ENCODE measurements at regions not wholly inside any gene's neighbourhood (a gene's known extent, or its start where the extent isn't known, plus 50 kb on each side); places are given as distances from the start of the nearest gene placed in this dataset.

DNA sequence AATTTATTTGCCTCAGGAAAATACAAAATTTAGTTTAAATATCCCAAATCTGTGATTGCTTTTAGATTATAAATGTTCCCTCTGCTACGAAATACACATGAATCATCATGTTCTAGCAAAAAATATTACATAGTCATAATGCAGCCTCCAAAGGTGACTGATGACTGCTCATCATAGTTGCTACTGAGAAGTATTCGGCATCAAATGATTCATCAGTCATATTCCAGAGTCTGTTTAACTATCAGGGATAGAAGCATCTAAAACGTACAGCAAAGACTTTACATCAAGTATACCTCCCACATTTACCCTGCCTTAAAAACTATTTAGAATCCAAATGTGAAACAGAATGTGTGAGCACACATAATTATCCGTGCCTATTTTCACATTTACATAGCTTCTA is 626.0 kb downstream of the CDH26 start:
- no peaks in the 10 kb centered on the region for H4K20me1 ChIP-seq (ENCODE audit: insufficient read depth, low read length)
- H3K27me3 ChIP-seq (ENCODE audit: insufficient read depth, low read length), result no peaks in the 10 kb centered on the region
- no peak overlapping the region for H3K9ac ChIP-seq (ENCODE audit: low read length)
- H3K9me3 ChIP-seq (ENCODE audit: insufficient read depth, low read depth, low read length), result no peaks in the 10 kb centered on the region
- no peaks in the 10 kb centered on the region for H3K79me2 ChIP-seq (ENCODE audit: insufficient read depth, low read length)
- H3K27ac ChIP-seq (ENCODE audit: low read depth, low read length), result no peak overlapping the region
- no peak overlapping the region for H3K4me3 Mint-ChIP-seq (ENCODE audit: unreplicated experiment)
- DNase-seq (ENCODE audit: low read depth), result no peak
- no peak overlapping the region for H3K4me2 ChIP-seq (ENCODE audit: low read length)
- no peaks in the 10 kb centered on the region for H3K36me3 Mint-ChIP-seq (ENCODE audit: low read depth, unreplicated experiment)
- no peak overlapping the region for H2AFZ ChIP-seq (ENCODE audit: low read depth, low read length)
- H3K9me3 Mint-ChIP-seq (ENCODE audit: unreplicated experiment), result no peaks in the 10 kb centered on the region
- H3K27me3 Mint-ChIP-seq (ENCODE audit: low read depth, unreplicated experiment), result peaks cover 4% of the 10 kb centered on the region
- H3K4me1 Mint-ChIP-seq (ENCODE audit: low read depth, unreplicated experiment), result peaks cover 9% of the 10 kb centered on the region
- no peaks in the 10 kb centered on the region for H3K36me3 ChIP-seq (ENCODE audit: insufficient read depth, low read length)
- TF ChIP-seq, protein P1, sequence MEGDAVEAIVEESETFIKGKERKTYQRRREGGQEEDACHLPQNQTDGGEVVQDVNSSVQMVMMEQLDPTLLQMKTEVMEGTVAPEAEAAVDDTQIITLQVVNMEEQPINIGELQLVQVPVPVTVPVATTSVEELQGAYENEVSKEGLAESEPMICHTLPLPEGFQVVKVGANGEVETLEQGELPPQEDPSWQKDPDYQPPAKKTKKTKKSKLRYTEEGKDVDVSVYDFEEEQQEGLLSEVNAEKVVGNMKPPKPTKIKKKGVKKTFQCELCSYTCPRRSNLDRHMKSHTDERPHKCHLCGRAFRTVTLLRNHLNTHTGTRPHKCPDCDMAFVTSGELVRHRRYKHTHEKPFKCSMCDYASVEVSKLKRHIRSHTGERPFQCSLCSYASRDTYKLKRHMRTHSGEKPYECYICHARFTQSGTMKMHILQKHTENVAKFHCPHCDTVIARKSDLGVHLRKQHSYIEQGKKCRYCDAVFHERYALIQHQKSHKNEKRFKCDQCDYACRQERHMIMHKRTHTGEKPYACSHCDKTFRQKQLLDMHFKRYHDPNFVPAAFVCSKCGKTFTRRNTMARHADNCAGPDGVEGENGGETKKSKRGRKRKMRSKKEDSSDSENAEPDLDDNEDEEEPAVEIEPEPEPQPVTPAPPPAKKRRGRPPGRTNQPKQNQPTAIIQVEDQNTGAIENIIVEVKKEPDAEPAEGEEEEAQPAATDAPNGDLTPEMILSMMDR (IDR thresholded peaks at IDR 0.05; ENCODE audit: insufficient read depth, low read depth, low read length), result no peak
- no peak for TF ChIP-seq EZH2 (IDR thresholded peaks at IDR 0.05; ENCODE audit: insufficient read depth, low read length)
- no peaks in the 10 kb centered on the region for H3K4me1 ChIP-seq (ENCODE audit: insufficient read depth, low read length)
- no peak overlapping the region for H3K4me3 ChIP-seq (ENCODE audit: insufficient read depth, low read depth, low read length)
- no peak for FAIRE-seq
- H3K27ac Mint-ChIP-seq (ENCODE audit: unreplicated experiment), result no peak overlapping the region

GRCh38 chr20:60585651-60586050 is 627.4 kb downstream of the CDH26 start:
- peaks cover 4% of the 10 kb centered on the region for H3K27me3 Mint-ChIP-seq (ENCODE audit: low read depth, unreplicated experiment)
- TF ChIP-seq, protein P1 (IDR thresholded peaks at IDR 0.05; ENCODE audit: insufficient read depth, low read depth, low read length), result no peak
- TF ChIP-seq EZH2 (IDR thresholded peaks at IDR 0.05; ENCODE audit: insufficient read depth, low read length), result no peak
- H3K36me3 ChIP-seq (ENCODE audit: insufficient read depth, low read length), result no peaks in the 10 kb centered on the region
- H3K4me3 ChIP-seq (ENCODE audit: insufficient read depth, low read depth, low read length), result no peak overlapping the region
- H3K4me2 ChIP-seq (ENCODE audit: low read length), result no peak overlapping the region
- H3K4me3 Mint-ChIP-seq (ENCODE audit: unreplicated experiment), result no peak overlapping the region
- no peak overlapping the region for H3K27ac Mint-ChIP-seq (ENCODE audit: unreplicated experiment)
- no peaks in the 10 kb centered on the region for H4K20me1 ChIP-seq (ENCODE audit: insufficient read depth, low read length)
- H2AFZ ChIP-seq (ENCODE audit: low read depth, low read length), result no peak overlapping the region
- no peaks in the 10 kb centered on the region for H3K79me2 ChIP-seq (ENCODE audit: insufficient read depth, low read length)
- H3K9me3 ChIP-seq (ENCODE audit: insufficient read depth, low read depth, low read length), result no peaks in the 10 kb centered on the region
- no peak overlapping the region for H3K9ac ChIP-seq (ENCODE audit: low read length)
- no peaks in the 10 kb centered on the region for H3K36me3 Mint-ChIP-seq (ENCODE audit: low read depth, unreplicated experiment)
- DNase-seq (ENCODE audit: low read depth) (no peak), FAIRE-seq (no peak)
- no peaks in the 10 kb centered on the region for H3K27me3 ChIP-seq (ENCODE audit: insufficient read depth, low read length)
- no peaks in the 10 kb centered on the region for H3K9me3 Mint-ChIP-seq (ENCODE audit: unreplicated experiment)
- no peak overlapping the region for H3K27ac ChIP-seq (ENCODE audit: low read depth, low read length)
- H3K4me1 Mint-ChIP-seq (ENCODE audit: low read depth, unreplicated experiment), result peaks cover 9% of the 10 kb centered on the region
- H3K4me1 ChIP-seq (ENCODE audit: insufficient read depth, low read length), result no peaks in the 10 kb centered on the region

DNA sequence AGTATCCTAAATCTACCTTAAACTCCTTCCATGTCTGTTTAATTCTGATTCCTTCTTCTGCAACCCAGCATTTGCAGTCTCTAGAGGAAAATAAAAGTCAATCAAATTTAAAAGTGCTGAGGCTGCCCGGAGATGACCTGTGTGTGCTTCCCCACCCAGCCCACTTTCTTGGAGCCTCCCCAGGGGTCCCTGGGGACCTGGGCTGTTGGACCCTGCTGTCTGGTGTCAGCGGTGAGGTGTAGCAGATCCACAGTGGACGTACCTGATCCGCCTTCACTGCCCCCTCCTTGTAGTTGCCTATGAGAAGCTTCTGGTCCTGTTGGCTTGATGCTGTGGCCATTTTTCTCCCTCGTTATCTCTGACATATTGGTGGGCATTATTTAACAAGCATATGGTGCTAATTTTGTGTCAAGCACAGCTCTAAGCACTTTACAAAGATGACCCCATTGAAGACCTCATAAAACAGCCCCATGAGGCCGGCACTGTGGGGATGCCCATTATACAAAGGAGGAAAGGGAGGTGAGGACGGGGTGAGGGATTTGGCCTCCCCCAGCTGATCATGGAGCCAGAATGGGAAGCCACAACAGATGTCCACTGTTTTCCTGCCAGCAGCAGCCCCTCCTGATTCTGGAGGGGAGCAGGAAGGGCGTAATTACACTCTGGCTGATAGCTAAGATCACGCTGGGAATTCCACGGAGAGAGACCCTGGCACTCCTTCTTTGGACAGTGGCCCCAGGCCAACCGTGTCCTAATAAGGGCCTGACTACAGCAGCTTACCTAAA is 628.2 kb downstream of the CDH26 start:
- no peaks in the 10 kb centered on the region for H3K36me3 Mint-ChIP-seq (ENCODE audit: low read depth, unreplicated experiment)
- Histone ChIP-seq H3K4me2 (ENCODE audit: low read length) (no peak overlapping the region), H3K79me2 (ENCODE audit: insufficient read depth, low read length) (no peaks in the 10 kb centered on the region), H3K9me3 (ENCODE audit: insufficient read depth, low read depth, low read length) (no peaks in the 10 kb centered on the region), H3K4me1 (ENCODE audit: insufficient read depth, low read length) (no peaks in the 10 kb centered on the region), H3K27me3 (ENCODE audit: insufficient read depth, low read length) (no peaks in the 10 kb centered on the region), H3K9ac (ENCODE audit: low read length) (no peak overlapping the region), H3K4me3 (ENCODE audit: insufficient read depth, low read depth, low read length) (no peak overlapping the region), H2AFZ (ENCODE audit: low read depth, low read length) (no peak overlapping the region), H3K27ac (ENCODE audit: low read depth, low read length) (no peak overlapping the region), H4K20me1 (ENCODE audit: insufficient read depth, low read length) (no peaks in the 10 kb centered on the region), H3K36me3 (ENCODE audit: insufficient read depth, low read length) (no peaks in the 10 kb centered on the region)
- DNase-seq (ENCODE audit: low read depth), result no peak
- FAIRE-seq, result no peak
- H3K27me3 Mint-ChIP-seq (ENCODE audit: low read depth, unreplicated experiment), result peaks cover 8% of the 10 kb centered on the region
- H3K4me1 Mint-ChIP-seq (ENCODE audit: low read depth, unreplicated experiment), result peaks cover 9% of the 10 kb centered on the region
- no peaks in the 10 kb centered on the region for H3K9me3 Mint-ChIP-seq (ENCODE audit: unreplicated experiment)
- TF ChIP-seq EZH2 (IDR thresholded peaks at IDR 0.05; ENCODE audit: insufficient read depth, low read length), result no peak
- TF ChIP-seq, protein P1 (IDR thresholded peaks at IDR 0.05; ENCODE audit: insufficient read depth, low read depth, low read length), result no peak
- no peak overlapping the region for H3K27ac Mint-ChIP-seq (ENCODE audit: unreplicated experiment)
- H3K4me3 Mint-ChIP-seq (ENCODE audit: unreplicated experiment), result no peak overlapping the region

Data from astrocyte (in vitro differentiated cells and primary cell).